Mesenchymal stem cell (in vitro differentiated cells and primary cell): ENCODE measurements at regions not wholly inside any gene's neighbourhood (a gene's known extent, or its start where the extent isn't known, plus 50 kb on each side); places are given as distances from the start of the nearest gene placed in this dataset.

Experiments
- DNase-seq: peaks from one replicate; pipeline ENCODE4 v3.0.0-alpha.2; 2013
- H2AFZ ChIP-seq: one replicate; pipeline ENCODE4 v1.6.1; 2013; ENCODE audit warnings: low read depth, mild to moderate bottlenecking, control low read depth, inconsistent platforms, low read length, moderate library complexity
- H2AK5ac ChIP-seq: 2 replicates; pipeline ENCODE4 v1.6.1; 2013; ENCODE audit warnings: low read length, moderate library complexity, mild to moderate bottlenecking, inconsistent platforms; ENCODE audit not compliant: severe bottlenecking
- H2BK120ac ChIP-seq: one replicate; pipeline ENCODE4 v1.6.1; 2013; ENCODE audit warnings: low read depth, mild to moderate bottlenecking, inconsistent platforms, low read length, moderate library complexity
- H2BK12ac ChIP-seq, 2 experiments: one replicate each; pipeline ENCODE4 v1.6.1; 2013; ENCODE audit warnings: inconsistent platforms in 2 of 2, low read length in 2 of 2, mild to moderate bottlenecking in 2 of 2, moderate library complexity in 2 of 2, control low read depth in 1 of 2
- H2BK15ac ChIP-seq: one replicate; pipeline ENCODE4 v1.6.1; 2013; ENCODE audit warnings: mild to moderate bottlenecking, low read depth, inconsistent platforms; ENCODE audit not compliant: poor library complexity, severe bottlenecking
- H2BK5ac ChIP-seq: 2 replicates; pipeline ENCODE4 v1.6.1; 2013; ENCODE audit warnings: low read depth, mild to moderate bottlenecking, low read length, control low read depth, inconsistent platforms; ENCODE audit not compliant: poor library complexity, severe bottlenecking
- H3K14ac ChIP-seq, 2 experiments: one replicate each; pipeline ENCODE4 v1.6.1; 2013; ENCODE audit warnings: inconsistent platforms in 2 of 2, low read length in 2 of 2, control low read depth in 1 of 2, mild to moderate bottlenecking in 1 of 2, moderate library complexity in 1 of 2
- H3K18ac ChIP-seq, 2 experiments: one replicate each; pipeline ENCODE4 v1.6.1; 2013; ENCODE audit warnings: inconsistent platforms in 2 of 2, low read length in 2 of 2, control low read depth in 1 of 2, low read depth in 1 of 2, mild to moderate bottlenecking in 1 of 2
- H3K23ac ChIP-seq, 2 experiments: one replicate each; pipeline ENCODE4 v1.6.1; 2013; ENCODE audit warnings: inconsistent platforms in 2 of 2, low read length in 2 of 2, mild to moderate bottlenecking in 2 of 2, moderate library complexity in 2 of 2, control low read depth in 1 of 2
- H3K27ac ChIP-seq: 2 replicates; pipeline ENCODE4 v1.5.1; 2013; ENCODE audit warnings: mild to moderate bottlenecking, moderate library complexity, low read length, control low read depth, inconsistent platforms; ENCODE audit not compliant: poor library complexity, severe bottlenecking
- H3K27me3 ChIP-seq, 2 experiments: 2 replicates each; pipeline versions ENCODE4 v1.6.1 to v1.7.0; 2013; ENCODE audit warnings: low read length in 2 of 2, mild to moderate bottlenecking in 2 of 2, moderate library complexity in 2 of 2, control low read depth in 1 of 2, inconsistent platforms in 1 of 2; ENCODE audit not compliant: control insufficient read depth in 1 of 2, insufficient read depth in 1 of 2
- H3K36me3 ChIP-seq, 2 experiments: 2 replicates each; pipeline versions ENCODE4 v1.6.1 to v1.7.0; 2013; ENCODE audit warnings: low read length in 2 of 2, control low read depth in 1 of 2, inconsistent platforms in 1 of 2, low read depth in 1 of 2, mild to moderate bottlenecking in 1 of 2; ENCODE audit not compliant: insufficient read depth in 2 of 2, control insufficient read depth in 1 of 2
- H3K4ac ChIP-seq, 2 experiments: one replicate each; pipeline ENCODE4 v1.6.1; 2013; ENCODE audit warnings: inconsistent platforms in 2 of 2, low read length in 2 of 2, mild to moderate bottlenecking in 2 of 2, moderate library complexity in 2 of 2, control low read depth in 1 of 2, low read depth in 1 of 2
- H3K4me1 ChIP-seq: 2 replicates; pipeline ENCODE4 v1.6.1; 2013; ENCODE audit warnings: low read depth, low read length, control low read depth; ENCODE audit not compliant: control insufficient read depth, insufficient read depth
- H3K4me2 ChIP-seq: 2 replicates; pipeline ENCODE4 v1.6.1; 2013; ENCODE audit warnings: low read length, mild to moderate bottlenecking, inconsistent platforms; ENCODE audit not compliant: poor library complexity, severe bottlenecking
- H3K4me3 ChIP-seq, 2 experiments: 2 replicates each; pipeline versions ENCODE4 v1.5.1 to v1.7.0; 2013; ENCODE audit warnings: low read length in 2 of 2, mild to moderate bottlenecking in 2 of 2, control low read depth in 1 of 2, low read depth in 1 of 2; ENCODE audit not compliant: insufficient read depth in 1 of 2
- H3K79me1 ChIP-seq: replicated peaks from 2 replicates; pipeline ENCODE4 v1.6.1; 2013; ENCODE audit warnings: mild to moderate bottlenecking, control low read depth, low read length, inconsistent platforms; ENCODE audit not compliant: poor library complexity, severe bottlenecking
- H3K9ac ChIP-seq: 2 replicates; pipeline ENCODE4 v1.7.0; 2013; ENCODE audit warnings: mild to moderate bottlenecking, low read length, moderate library complexity
- H3K9me3 ChIP-seq: 2 replicates; pipeline ENCODE4 v1.7.0; 2013; ENCODE audit warnings: mild to moderate bottlenecking, low read length; ENCODE audit not compliant: control insufficient read depth
- H4K8ac ChIP-seq: one replicate; pipeline ENCODE4 v1.6.1; 2013; ENCODE audit warnings: inconsistent platforms, mild to moderate bottlenecking, low read length, moderate library complexity
- H4K91ac ChIP-seq: one replicate; pipeline ENCODE4 v1.6.1; 2013; ENCODE audit warnings: mild to moderate bottlenecking, low read length, inconsistent platforms
- WGBS: methylation state at CpG from one replicate; pipeline ENCODE4 v1.1.7; 2013; ENCODE audit warnings: mixed read lengths; 5-methylcytosine and 5-hydroxymethylcytosine counted together

- no peak overlapping the region for H4K8ac ChIP-seq
- no peak overlapping the region for H3K27ac ChIP-seq
- no peak for DNase-seq
- no peak overlapping the region for H3K14ac ChIP-seq
- no peak overlapping the region for H2BK120ac ChIP-seq
- H3K4me1 ChIP-seq = peaks cover 13% of the 10 kb centered on the region
- no peak overlapping the region for H3K9ac ChIP-seq
- H3K79me1 ChIP-seq = no peaks in the 10 kb centered on the region
- H2BK5ac ChIP-seq = no peak overlapping the region
- H2BK15ac ChIP-seq = no peak overlapping the region
- H3K36me3 ChIP-seq = no peaks in the 10 kb centered on the region
- no peak overlapping the region for H3K23ac ChIP-seq
- 90% methylated on average over 17 of the region's 19 CpGs for WGBS
- H3K27me3 ChIP-seq = peaks cover 48 to 83% of the 10 kb centered on the region in 2 experiments
- H4K91ac ChIP-seq = no peak overlapping the region
- no peak overlapping the region for H2BK12ac ChIP-seq
- H2AK5ac ChIP-seq = no peak overlapping the region
- H3K4me2 ChIP-seq = no peak overlapping the region
- no peak overlapping the region for H3K4me3 ChIP-seq
- no peak overlapping the region for H3K18ac ChIP-seq
- H2AFZ ChIP-seq = no peak overlapping the region
- no peaks in the 10 kb centered on the region for H3K9me3 ChIP-seq
- no peak overlapping the region for H3K4ac ChIP-seq
Measured at GRCh38 chr22:44591146-44591790, 93.2 kb upstream of the RTL6 start.

GRCh38 chr22:44590291-44590690, 92.3 kb upstream of the RTL6 start:
- Histone ChIP-seq H4K91ac (no peak overlapping the region), H3K18ac (no peak overlapping the region)

GRCh38 chr22:44589831-44590230, 91.8 kb upstream of the RTL6 start:
- H2AFZ ChIP-seq = no peak overlapping the region
- no peak overlapping the region for H3K18ac ChIP-seq
- H3K79me1 ChIP-seq = no peaks in the 10 kb centered on the region
- H2AK5ac ChIP-seq = no peak overlapping the region
- no peak overlapping the region for H3K9ac ChIP-seq
- peaks cover 3% of the 10 kb centered on the region for H3K4me1 ChIP-seq
- H4K8ac ChIP-seq = no peak overlapping the region
- no peak overlapping the region for H3K27ac ChIP-seq
- no peak overlapping the region for H3K4me3 ChIP-seq
- peaks cover 46 to 83% of the 10 kb centered on the region in 2 experiments for H3K27me3 ChIP-seq
- WGBS = 78% methylated on average over 5 of the region's 5 CpGs
- H2BK5ac ChIP-seq = no peak overlapping the region
- H3K9me3 ChIP-seq = no peaks in the 10 kb centered on the region
- no peak overlapping the region for H3K4ac ChIP-seq
- no peaks in the 10 kb centered on the region for H3K36me3 ChIP-seq
- H3K14ac ChIP-seq = no peak overlapping the region
- H4K91ac ChIP-seq = no peak overlapping the region
- no peak overlapping the region for H2BK12ac ChIP-seq
- no peak overlapping the region for H2BK15ac ChIP-seq
- no peak overlapping the region for H3K4me2 ChIP-seq
- no peak overlapping the region for H3K23ac ChIP-seq
- no peak overlapping the region for H2BK120ac ChIP-seq
- DNase-seq = no peak

More at GRCh38 chr22:44590291-44590690, 92.3 kb upstream of the RTL6 start:
- WGBS = 85% methylated on average over 9 of the region's 13 CpGs
- no peak overlapping the region for H3K14ac ChIP-seq
- no peak overlapping the region for H4K8ac ChIP-seq
- H3K9me3 ChIP-seq = no peaks in the 10 kb centered on the region
- H3K36me3 ChIP-seq = no peaks in the 10 kb centered on the region
- H3K27me3 ChIP-seq = peaks cover 51 to 83% of the 10 kb centered on the region in 2 experiments
- H3K23ac ChIP-seq = no peak overlapping the region
- H3K27ac ChIP-seq = no peak overlapping the region
- no peak overlapping the region for H2BK12ac ChIP-seq
- no peak overlapping the region for H2BK5ac ChIP-seq
- no peak overlapping the region for H3K4ac ChIP-seq
- no peak overlapping the region for H2AK5ac ChIP-seq
- H3K79me1 ChIP-seq = no peaks in the 10 kb centered on the region
- H2AFZ ChIP-seq = no peak overlapping the region
- no peak for DNase-seq
- H2BK15ac ChIP-seq = no peak overlapping the region
- no peak overlapping the region for H3K4me3 ChIP-seq
- H2BK120ac ChIP-seq = no peak overlapping the region
- peaks cover 7% of the 10 kb centered on the region for H3K4me1 ChIP-seq
- no peak overlapping the region for H3K4me2 ChIP-seq
- H3K9ac ChIP-seq = no peak overlapping the region

GRCh38 chr22:44588348-44588747, 90.3 kb upstream of the RTL6 start:
- Histone ChIP-seq H3K9ac (no peak overlapping the region), H2BK12ac (no peak overlapping the region), H3K27me3 (peaks cover 47 to 80% of the 10 kb centered on the region in 2 experiments), H2BK5ac (no peak overlapping the region), H4K8ac (no peak overlapping the region), H3K23ac (no peak overlapping the region), H2AK5ac (no peak overlapping the region), H4K91ac (no peak overlapping the region), H3K9me3 (no peaks in the 10 kb centered on the region), H3K4me2 (no peak overlapping the region), H2BK120ac (no peak overlapping the region), H3K18ac (no peak overlapping the region), H3K14ac (no peak overlapping the region), H3K4me3 (no peak overlapping the region), H3K27ac (no peak overlapping the region), H3K4ac (no peak overlapping the region), H3K4me1 (no peaks in the 10 kb centered on the region), H3K36me3 (no peaks in the 10 kb centered on the region), H3K79me1 (no peaks in the 10 kb centered on the region), H2AFZ (no peak overlapping the region), H2BK15ac (no peak overlapping the region)
- DNase-seq = no peak
- WGBS = 98% methylated on average over 10 of the region's 14 CpGs
